Endothelial cell (in vitro differentiated cells): ENCODE measurements at regions not wholly inside any gene's neighbourhood (a gene's known extent, or its start where the extent isn't known, plus 50 kb on each side); places are given as distances from the start of the nearest gene placed in this dataset.

Experiments
- DNase-seq: peaks from one replicate; pipeline ENCODE4 v3.0.0; 2021; ENCODE audit warnings: low spot score
- H3K27ac Mint-ChIP-seq: one replicate; pipeline ENCODE4 v1.8.0; 2021; ENCODE audit warnings: mixed read lengths, inconsistent platforms; ENCODE audit not compliant: unreplicated experiment
- H3K27me3 Mint-ChIP-seq: one replicate; pipeline ENCODE4 v1.8.0; 2021; ENCODE audit warnings: mild to moderate bottlenecking, moderate library complexity, mixed read lengths, inconsistent platforms; ENCODE audit not compliant: unreplicated experiment
- H3K36me3 Mint-ChIP-seq: one replicate; pipeline ENCODE4 v1.8.0; 2021; ENCODE audit warnings: mild to moderate bottlenecking, low read depth, mixed read lengths, inconsistent platforms; ENCODE audit not compliant: unreplicated experiment
- H3K4me1 Mint-ChIP-seq: one replicate; pipeline ENCODE4 v1.8.0; 2021; ENCODE audit warnings: mild to moderate bottlenecking, mixed read lengths, inconsistent platforms; ENCODE audit not compliant: unreplicated experiment
- H3K4me3 Mint-ChIP-seq: one replicate; pipeline ENCODE4 v1.8.0; 2021; ENCODE audit warnings: mild to moderate bottlenecking, mixed read lengths, inconsistent platforms; ENCODE audit not compliant: unreplicated experiment
- H3K9me3 Mint-ChIP-seq: one replicate; pipeline ENCODE4 v1.8.0; 2021; ENCODE audit warnings: mixed read lengths, inconsistent platforms; ENCODE audit not compliant: unreplicated experiment
- CTCF ChIP-seq: fragments of 200-600 bp; sonication (generic); IDR thresholded peaks from one replicate; pipeline ENCODE4 v1.5.0; 2021; ENCODE audit warnings: antibody characterized with exemption; ENCODE audit not compliant: unreplicated experiment

- TF ChIP-seq CTCF, result no peak
- no peak overlapping the region for H3K4me3 Mint-ChIP-seq
- no peaks in the 10 kb centered on the region for H3K27me3 Mint-ChIP-seq
- DNase-seq, result no peak
- H3K27ac Mint-ChIP-seq, result no peak overlapping the region
- H3K4me1 Mint-ChIP-seq, result no peaks in the 10 kb centered on the region
- no peaks in the 10 kb centered on the region for H3K36me3 Mint-ChIP-seq
- no peaks in the 10 kb centered on the region for H3K9me3 Mint-ChIP-seq
Observed at GRCh38 chr20:7346026-7346425, 578.5 kb downstream of the BMP2 start.

GRCh38 chr20:7346562-7346961 is 579.1 kb downstream of the BMP2 start:
- Mint-ChIP-seq H3K4me1 (no peaks in the 10 kb centered on the region), H3K4me3 (no peak overlapping the region), H3K36me3 (no peaks in the 10 kb centered on the region), H3K27ac (no peak overlapping the region), H3K9me3 (no peaks in the 10 kb centered on the region), H3K27me3 (no peaks in the 10 kb centered on the region)
- no peak for DNase-seq
- TF ChIP-seq CTCF, result no peak

GRCh38 chr20:7347409-7347808 is 579.9 kb downstream of the BMP2 start:
- no peak overlapping the region for H3K4me3 Mint-ChIP-seq
- no peak for TF ChIP-seq CTCF
- no peak for DNase-seq
- H3K27ac Mint-ChIP-seq, result no peak overlapping the region
- no peaks in the 10 kb centered on the region for H3K27me3 Mint-ChIP-seq
- H3K36me3 Mint-ChIP-seq, result no peaks in the 10 kb centered on the region
- no peaks in the 10 kb centered on the region for H3K9me3 Mint-ChIP-seq
- H3K4me1 Mint-ChIP-seq, result no peaks in the 10 kb centered on the region

- no peak overlapping the region for H3K4me3 Mint-ChIP-seq
- H3K4me1 Mint-ChIP-seq, result no peaks in the 10 kb centered on the region
- no peak for TF ChIP-seq CTCF
- H3K27ac Mint-ChIP-seq, result no peak overlapping the region
- H3K36me3 Mint-ChIP-seq, result no peaks in the 10 kb centered on the region
- no peaks in the 10 kb centered on the region for H3K9me3 Mint-ChIP-seq
- DNase-seq, result no peak
- H3K27me3 Mint-ChIP-seq, result no peaks in the 10 kb centered on the region
Observed at GRCh38 chr20:7348253-7348652, 580.8 kb downstream of the BMP2 start.

GRCh38 chr20:7352165-7352564 is 584.7 kb downstream of the BMP2 start:
- no peaks in the 10 kb centered on the region for H3K27me3 Mint-ChIP-seq
- no peaks in the 10 kb centered on the region for H3K36me3 Mint-ChIP-seq
- H3K9me3 Mint-ChIP-seq, result no peaks in the 10 kb centered on the region
- DNase-seq, result no peak
- no peak overlapping the region for H3K27ac Mint-ChIP-seq
- no peak overlapping the region for H3K4me3 Mint-ChIP-seq
- TF ChIP-seq CTCF, result no peak
- H3K4me1 Mint-ChIP-seq, result no peaks in the 10 kb centered on the region
